ENCODE measurements at regions not wholly inside any gene's neighbourhood (a gene's known extent, or its start where the extent isn't known, plus 50 kb on each side); places are given as distances from the start of the nearest gene placed in this dataset.

GRCh38 chr3:194967151-194968117, 281.8 kb downstream of the FAM43A start:
- BruUV-seq (replicated peaks): no TSS peak
- no peaks in the 10 kb centered on the region for H3K4me1 ChIP-seq (replicated peaks; ENCODE audit: insufficient read depth)
- H3K4me3 ChIP-seq: no peak overlapping the region
- no peak overlapping the region for H2AFZ ChIP-seq
- CTCF ChIA-PET: no interaction called here
- no peaks in the 10 kb centered on the region for H3K79me2 ChIP-seq (ENCODE audit: low read depth)
- POLR2A ChIA-PET (ENCODE audit: unreplicated experiment): no interaction called here
- DNase-seq: no peak
- no peaks in the 10 kb centered on the region for H4K20me1 ChIP-seq (ENCODE audit: insufficient read depth)
- H3K27ac ChIP-seq: no peak overlapping the region
- H3K9me2 ChIP-seq (ENCODE audit: insufficient read depth): no peaks in the 10 kb centered on the region
- no peaks in the 10 kb centered on the region for H3K9me3 ChIP-seq (ENCODE audit: insufficient read depth, low read depth)
- peaks cover 18% of the 10 kb centered on the region for H3K27me3 ChIP-seq (ENCODE audit: insufficient read depth, low read depth)
- intact Hi-C loops (cut with micrococcal nuclease; ENCODE audit: unreplicated experiment): no loop called here
- no peaks in the 10 kb centered on the region for H3K36me3 ChIP-seq (ENCODE audit: low read depth)
- no peak for TF ChIP-seq CTCF (conservative IDR thresholded peaks at IDR 0.05)
- TF ChIP-seq EZH2 (IDR thresholded peaks at IDR 0.05; ENCODE audit: low read depth): no peak
- H3F3A ChIP-seq (ENCODE audit: insufficient read depth, low read depth): no peaks in the 10 kb centered on the region
- no peak overlapping the region for H3K4me2 ChIP-seq

DNA sequence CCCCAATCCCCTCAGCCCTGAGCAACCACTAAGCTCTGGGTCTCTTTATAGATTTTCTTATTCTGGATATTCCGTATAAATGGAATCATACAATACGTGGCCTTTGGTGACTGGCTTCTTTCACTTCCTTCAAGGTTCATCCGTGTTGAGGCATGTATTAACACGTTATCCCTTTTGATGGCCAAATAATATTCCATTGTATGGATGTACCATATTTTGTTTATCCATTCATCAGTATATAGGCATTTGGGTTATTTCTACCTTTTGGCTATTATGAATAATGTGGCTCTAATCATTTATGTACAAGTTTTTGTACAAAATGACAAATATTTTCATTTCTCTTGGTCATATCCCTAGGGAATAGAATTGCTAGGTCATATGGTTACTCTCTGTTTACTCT, 284.4 kb downstream of the FAM43A start:
- Histone ChIP-seq H3K79me2 (ENCODE audit: low read depth) (no peaks in the 10 kb centered on the region), H2AFZ (no peak overlapping the region), H4K20me1 (ENCODE audit: insufficient read depth) (no peaks in the 10 kb centered on the region), H3K9me2 (ENCODE audit: insufficient read depth) (no peaks in the 10 kb centered on the region), H3K36me3 (ENCODE audit: low read depth) (no peaks in the 10 kb centered on the region), H3K9me3 (ENCODE audit: insufficient read depth, low read depth) (no peaks in the 10 kb centered on the region), H3F3A (ENCODE audit: insufficient read depth, low read depth) (no peaks in the 10 kb centered on the region), H3K4me2 (no peak overlapping the region), H3K4me3 (no peak overlapping the region), H3K27me3 (ENCODE audit: insufficient read depth, low read depth) (peaks cover 18% of the 10 kb centered on the region), H3K27ac (no peak overlapping the region), H3K4me1 (replicated peaks; ENCODE audit: insufficient read depth) (no peaks in the 10 kb centered on the region)
- intact Hi-C loops (cut with micrococcal nuclease; ENCODE audit: unreplicated experiment): no loop called here
- TF ChIP-seq EZH2 (IDR thresholded peaks at IDR 0.05; ENCODE audit: low read depth) (no peak), CTCF (conservative IDR thresholded peaks at IDR 0.05) (no peak)
- POLR2A ChIA-PET (ENCODE audit: unreplicated experiment): no interaction called here
- BruUV-seq (replicated peaks): no TSS peak
- CTCF ChIA-PET: no interaction called here
- DNase-seq: no peak

GRCh38 chr3:194971009-194971408, 285.3 kb downstream of the FAM43A start:
- Histone ChIP-seq H3F3A (ENCODE audit: insufficient read depth, low read depth) (no peaks in the 10 kb centered on the region), H3K36me3 (ENCODE audit: low read depth) (no peaks in the 10 kb centered on the region), H3K79me2 (ENCODE audit: low read depth) (no peaks in the 10 kb centered on the region), H2AFZ (no peak overlapping the region), H3K4me2 (no peak overlapping the region), H4K20me1 (ENCODE audit: insufficient read depth) (no peaks in the 10 kb centered on the region), H3K9me3 (ENCODE audit: insufficient read depth, low read depth) (no peaks in the 10 kb centered on the region), H3K4me3 (no peak overlapping the region), H3K9me2 (ENCODE audit: insufficient read depth) (no peaks in the 10 kb centered on the region), H3K4me1 (replicated peaks; ENCODE audit: insufficient read depth) (no peaks in the 10 kb centered on the region), H3K27me3 (ENCODE audit: insufficient read depth, low read depth) (peaks cover 18% of the 10 kb centered on the region), H3K27ac (no peak overlapping the region)
- ChIA-PET POLR2A (ENCODE audit: unreplicated experiment) (no interaction called here), CTCF (no interaction called here)
- DNase-seq: no peak
- BruUV-seq (replicated peaks): no TSS peak
- intact Hi-C loops (cut with micrococcal nuclease; ENCODE audit: unreplicated experiment): no loop called here
- TF ChIP-seq CTCF (conservative IDR thresholded peaks at IDR 0.05): no peak
- TF ChIP-seq EZH2 (IDR thresholded peaks at IDR 0.05; ENCODE audit: low read depth): no peak
